ENCODE measurements at regions not wholly inside any gene's neighbourhood (a gene's known extent, or its start where the extent isn't known, plus 50 kb on each side); places are given as distances from the start of the nearest gene placed in this dataset.

GRCh38 chr3:163045945-163046344, 1549.3 kb downstream of the OTOL1 start:
- TF ChIP-seq EP300 (IDR thresholded peaks at IDR 0.05) = no peak
- TF ChIP-seq CTCF (IDR thresholded peaks at IDR 0.05) = no peak
- no peak for TF ChIP-seq NFE2L2 (conservative IDR thresholded peaks at IDR 0.05; ENCODE audit: low read length)
- no peak for TF ChIP-seq ESRRA (IDR thresholded peaks at IDR 0.05; ENCODE audit: borderline replicate concordance, low read length)
- TF ChIP-seq RCOR1 (IDR thresholded peaks at IDR 0.05; ENCODE audit: low read depth, low read length) = no peak

All from A549 (cell line).